GM19397 (cell line): ENCODE measurements at regions not wholly inside any gene's neighbourhood (a gene's known extent, or its start where the extent isn't known, plus 50 kb on each side); places are given as distances from the start of the nearest gene placed in this dataset.
"Not testable (repeated sequence)": the region's sequence is repeated elsewhere in the genome, so short reads cannot be mapped to it uniquely, and the experiment has no call there.

Experiments
- ATAC-seq: cut with Tn5 transposase; IDR thresholded peaks from one replicate; pipeline ENCODE4 v1.9.1; 2021; ENCODE audit warnings: mild to moderate bottlenecking, moderate library complexity; ENCODE audit not compliant: unreplicated experiment

GRCh38 chr6:66997579-66997978 is 1290.6 kb upstream of the EYS start:
- ATAC-seq = not testable (repeated sequence)

- no peak for ATAC-seq
Measured at GRCh38 chr6:66995669-66996068, 1288.6 kb upstream of the EYS start.

- ATAC-seq = not testable (repeated sequence)
Measured at GRCh38 chr6:66993708-66994107, 1286.7 kb upstream of the EYS start.

GRCh38 chr6:66993272-66993671 is 1286.2 kb upstream of the EYS start:
- ATAC-seq = no peak

- no peak for ATAC-seq
Measured at GRCh38 chr6:66992660-66993059, 1285.6 kb upstream of the EYS start.

GRCh38 chr6:66986940-66987339 is 1279.9 kb upstream of the EYS start:
- no peak for ATAC-seq

GRCh38 chr6:66985816-66986215 is 1278.8 kb upstream of the EYS start:
- no peak for ATAC-seq

GRCh38 chr6:66970373-66970772 is 1263.3 kb upstream of the EYS start:
- no peak for ATAC-seq

GRCh38 chr6:66965227-66965626 is 1258.2 kb upstream of the EYS start:
- ATAC-seq = no peak

GRCh38 chr6:66964216-66964615 is 1257.2 kb upstream of the EYS start:
- ATAC-seq = no peak

GRCh38 chr6:66962082-66962481 is 1255.1 kb upstream of the EYS start:
- no peak for ATAC-seq

- no peak for ATAC-seq
Measured at GRCh38 chr6:66961191-66961590, 1254.2 kb upstream of the EYS start.

GRCh38 chr6:66949191-66949661 is 1242.2 kb upstream of the EYS start:
- ATAC-seq = no peak

- no peak for ATAC-seq
Measured at GRCh38 chr6:66948106-66948505, 1241.1 kb upstream of the EYS start.

- ATAC-seq = no peak
Measured at GRCh38 chr6:66940003-66940402, 1233.0 kb upstream of the EYS start.

GRCh38 chr6:66937180-66937579 is 1230.2 kb upstream of the EYS start:
- no peak for ATAC-seq

GRCh38 chr6:66935612-66936011 is 1228.6 kb upstream of the EYS start:
- ATAC-seq = no peak

- no peak for ATAC-seq
Measured at GRCh38 chr6:66931787-66932186, 1224.8 kb upstream of the EYS start.

GRCh38 chr6:66930559-66931290 is 1223.7 kb upstream of the EYS start:
- no peak for ATAC-seq

GRCh38 chr6:66926060-66926459 is 1219.0 kb upstream of the EYS start:
- no peak for ATAC-seq

GRCh38 chr6:66913657-66914056 is 1206.6 kb upstream of the EYS start:
- no peak for ATAC-seq

GRCh38 chr6:66902457-66902856 is 1195.4 kb upstream of the EYS start:
- no peak for ATAC-seq
